ENCODE measurements at regions not wholly inside any gene's neighbourhood (a gene's known extent, or its start where the extent isn't known, plus 50 kb on each side); places are given as distances from the start of the nearest gene placed in this dataset.

DNA sequence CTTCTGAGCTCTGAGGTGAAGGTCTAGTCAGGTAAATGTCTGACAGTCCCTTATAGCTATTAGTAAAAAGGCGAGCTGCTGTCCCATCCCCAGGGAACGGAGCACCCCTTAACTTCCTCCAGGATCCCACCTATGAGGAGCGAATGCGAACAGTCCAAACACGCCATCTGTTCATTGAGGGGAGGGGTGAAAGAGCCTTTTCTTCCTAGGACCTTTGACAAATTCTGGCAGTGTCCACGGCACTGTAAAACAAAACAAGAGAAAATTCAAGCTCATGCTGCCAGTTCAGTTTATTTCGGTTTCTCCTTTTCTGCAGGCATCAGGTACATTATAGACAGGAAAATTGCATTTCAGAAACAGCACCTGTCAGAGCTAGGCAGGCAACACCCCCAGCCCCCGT is 253.8 kb upstream of the CADM1 start:
- no peak for FAIRE-seq
- DNase-seq (ENCODE audit: low spot score in 2 of 2) = no peak

- no peak for DNase-seq (ENCODE audit: low spot score in 2 of 2)
- FAIRE-seq = no peak
Measured at GRCh38 chr11:115751243-115752015, 247.2 kb upstream of the CADM1 start.

- FAIRE-seq (no peak), DNase-seq (ENCODE audit: low spot score in 2 of 2) (no peak)
Measured at GRCh38 chr11:115745610-115746512, 241.6 kb upstream of the CADM1 start.

GRCh38 chr11:115745066-115745465 is 240.9 kb upstream of the CADM1 start:
- FAIRE-seq (no peak), DNase-seq (ENCODE audit: low spot score in 2 of 2) (no peak)

DNA sequence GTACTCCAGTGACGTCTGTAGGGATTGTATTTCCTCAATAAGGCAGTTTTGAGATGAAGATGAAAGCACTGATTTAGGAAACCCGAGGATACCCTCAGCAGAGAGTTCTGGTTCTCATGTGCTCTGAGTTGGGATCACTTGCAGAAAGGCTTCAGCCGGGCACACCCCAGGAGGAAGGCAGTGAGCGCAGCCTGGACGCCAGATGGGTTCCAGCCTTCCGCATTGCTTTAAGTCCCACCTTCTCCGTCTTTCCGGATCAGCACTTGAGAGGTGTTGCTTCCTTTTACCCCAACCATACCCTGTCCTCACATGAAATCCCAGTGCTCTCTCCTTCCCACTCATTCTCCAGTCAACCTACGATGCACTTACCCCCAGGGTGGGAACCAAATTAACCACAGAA is 239.5 kb upstream of the CADM1 start:
- no peak for FAIRE-seq

DNA sequence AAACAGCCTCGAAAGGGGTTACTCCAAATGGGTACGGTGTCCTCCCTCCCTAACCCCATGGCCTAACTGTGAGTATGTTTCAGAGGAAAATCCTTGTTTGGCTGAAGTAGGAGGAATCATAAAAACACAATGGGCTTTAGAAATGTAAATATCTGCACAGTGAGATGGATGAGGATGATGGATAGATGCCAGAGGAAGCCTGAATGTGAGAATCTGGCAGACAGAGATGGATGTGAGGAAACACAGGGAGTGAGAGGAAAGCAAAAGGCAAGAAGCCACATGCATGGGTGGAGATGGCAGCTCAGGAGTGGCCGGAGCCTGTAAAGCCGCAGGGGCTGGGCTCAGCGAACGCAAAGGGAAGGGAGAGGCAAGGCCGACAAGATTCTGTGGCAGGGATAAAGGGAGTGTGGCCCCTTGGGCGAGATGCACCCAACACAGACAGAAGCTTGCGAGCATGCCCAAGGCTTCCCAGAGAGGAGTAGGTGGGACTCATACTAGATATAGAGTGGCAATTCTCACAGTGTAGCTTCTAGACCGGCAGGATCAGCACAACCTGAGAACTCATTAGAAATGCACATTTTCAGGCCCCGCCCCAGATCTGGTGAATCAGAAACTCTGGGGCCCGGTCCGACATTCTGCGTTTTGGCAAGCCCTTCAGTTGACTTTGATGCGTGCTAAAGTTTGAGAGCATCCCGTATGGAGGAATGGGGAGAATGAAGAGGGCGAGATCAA is 237.3 kb upstream of the CADM1 start:
- DNase-seq (ENCODE audit: low spot score in 2 of 2) (no peak), FAIRE-seq (no peak)

More for the DNA sequence above, 239.5 kb upstream of the CADM1 start:
- no peak for DNase-seq (ENCODE audit: low spot score in 2 of 2)

- FAIRE-seq (no peak), DNase-seq (ENCODE audit: low spot score in 2 of 2) (no peak)
Measured at GRCh38 chr11:115740324-115740723, 236.1 kb upstream of the CADM1 start.

- DNase-seq (ENCODE audit: low spot score in 2 of 2) (no peak), FAIRE-seq (no peak)
Measured at GRCh38 chr11:115739878-115740277, 235.7 kb upstream of the CADM1 start.

DNA sequence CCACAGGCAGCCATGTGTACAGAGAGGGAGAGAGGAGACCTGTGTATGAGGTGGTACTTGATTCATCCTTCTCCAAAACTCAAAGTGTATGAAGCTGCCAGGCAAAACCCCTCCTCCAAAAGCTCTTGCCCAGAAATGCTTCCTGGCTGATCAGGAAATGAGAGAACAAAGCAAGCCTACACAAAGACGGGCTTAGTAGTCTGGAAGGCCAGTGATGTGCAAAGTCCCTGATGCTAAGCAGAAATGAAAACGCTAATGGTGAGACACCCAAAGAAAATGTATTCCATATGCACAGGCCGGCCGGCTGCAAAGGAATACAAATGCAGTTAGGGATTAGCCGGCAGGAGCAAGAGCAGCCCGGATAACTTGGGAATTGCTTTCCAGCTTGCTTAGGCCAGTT is 234.9 kb upstream of the CADM1 start:
- DNase-seq (ENCODE audit: low spot score in 2 of 2) (no peak), FAIRE-seq (no peak)

- FAIRE-seq = no peak
- DNase-seq (ENCODE audit: low spot score in 2 of 2) = no peak
Measured at GRCh38 chr11:115737875-115738274, 233.7 kb upstream of the CADM1 start.

DNA sequence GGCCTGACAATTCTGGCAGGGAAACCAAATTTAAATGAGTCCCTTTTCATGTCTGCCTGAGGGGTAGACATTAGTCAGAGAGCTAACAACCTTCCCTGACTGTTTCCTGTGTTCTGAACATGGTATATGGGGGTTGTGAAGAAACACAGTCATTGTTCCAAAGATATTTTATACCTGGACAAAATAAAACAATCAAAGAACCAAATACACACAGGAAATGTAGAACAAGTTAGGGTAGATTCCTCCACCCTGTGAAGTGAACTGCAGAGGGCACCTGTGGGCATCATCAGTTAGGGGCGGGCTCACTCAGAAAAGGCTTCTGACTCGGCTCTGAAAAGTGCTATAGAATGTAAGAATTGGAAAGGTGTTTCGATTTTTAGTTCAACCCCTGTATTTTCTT is 231.9 kb upstream of the CADM1 start:
- DNase-seq (ENCODE audit: low spot score in 2 of 2) = no peak
- FAIRE-seq = no peak

- FAIRE-seq (no peak), DNase-seq (ENCODE audit: low spot score in 2 of 2) (no peak)
Measured at GRCh38 chr11:115724666-115725065, 220.5 kb upstream of the CADM1 start.

- no peak for FAIRE-seq
Measured at GRCh38 chr11:115722711-115723110, 218.5 kb upstream of the CADM1 start.

GRCh38 chr11:115721296-115721995 is 217.2 kb upstream of the CADM1 start:
- DNase-seq (ENCODE audit: low spot score in 2 of 2) = no peak
- FAIRE-seq = no peak

More at GRCh38 chr11:115722711-115723110, 218.5 kb upstream of the CADM1 start:
- DNase-seq (ENCODE audit: low spot score in 2 of 2) = no peak

DNA sequence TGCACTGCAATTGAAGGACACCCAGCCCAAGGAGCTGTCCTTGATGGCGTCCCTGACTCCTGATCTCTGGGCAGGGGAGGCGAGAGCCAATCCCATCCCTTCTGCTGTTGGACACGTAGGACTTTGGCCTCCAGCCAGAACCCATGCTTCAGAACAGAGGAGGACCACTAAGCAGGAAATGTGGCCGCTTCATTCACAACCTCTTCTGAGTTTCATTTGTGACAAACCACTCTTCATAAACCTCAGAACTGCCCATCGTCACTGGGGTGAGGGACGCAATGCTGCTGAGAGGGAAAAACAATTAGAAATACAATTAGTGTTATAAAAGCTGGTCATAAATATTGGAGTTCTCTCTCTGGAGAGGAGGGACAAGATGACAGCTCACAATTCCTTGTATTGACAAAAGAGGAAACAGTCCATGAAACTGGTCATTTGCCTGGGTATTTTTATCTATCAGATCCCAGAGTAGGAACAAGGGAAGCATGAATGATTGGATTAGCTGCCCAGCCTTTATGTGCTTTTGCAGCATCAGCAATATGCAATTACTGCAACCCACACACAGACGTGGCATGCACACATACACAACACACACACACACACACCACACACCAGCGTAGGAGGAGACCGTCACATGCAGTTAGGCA is 216.5 kb upstream of the CADM1 start:
- no peak for DNase-seq (ENCODE audit: low spot score in 2 of 2)
- no peak for FAIRE-seq

DNA sequence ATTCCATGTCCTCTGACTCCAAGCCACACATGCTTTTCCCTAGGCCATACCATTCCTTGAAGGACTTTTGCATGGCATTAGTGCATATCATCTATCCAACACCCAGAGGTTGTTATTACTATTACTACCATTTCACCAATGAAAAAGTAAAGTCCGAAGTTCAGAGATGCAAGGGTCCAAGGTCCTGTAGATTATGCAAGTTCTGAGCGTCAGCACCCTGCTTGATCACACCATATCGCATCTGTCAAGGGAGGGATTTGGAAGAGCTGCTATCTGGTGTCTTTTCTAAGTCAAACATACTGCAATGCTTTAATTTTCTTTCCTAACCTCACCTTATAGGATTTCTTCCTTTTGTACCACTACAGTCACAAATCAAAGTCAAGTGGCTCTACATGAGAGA is 214.7 kb upstream of the CADM1 start:
- DNase-seq (ENCODE audit: low spot score in 2 of 2) = no peak
- no peak for FAIRE-seq

DNA sequence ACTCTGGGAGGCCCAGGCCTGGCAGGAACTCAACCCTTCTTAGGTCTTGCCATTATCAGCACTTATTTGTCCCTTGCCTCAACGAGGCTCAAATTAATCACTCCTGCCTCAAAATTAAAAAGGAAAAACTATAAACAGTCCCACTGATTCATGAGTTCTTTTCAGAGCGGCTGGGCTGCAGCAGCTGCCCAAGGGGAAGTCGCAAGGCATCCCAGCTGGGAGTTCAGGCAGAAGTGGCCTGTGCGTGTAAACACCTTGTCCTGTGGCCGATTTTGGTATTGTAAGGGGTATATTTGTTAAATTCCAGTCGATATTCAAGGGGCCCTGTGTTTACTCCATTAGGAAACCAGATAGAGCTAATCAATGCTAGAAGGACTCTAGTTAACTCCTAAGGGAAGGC is 213.9 kb upstream of the CADM1 start:
- DNase-seq (ENCODE audit: low spot score in 2 of 2) = no peak
- no peak for FAIRE-seq

DNA sequence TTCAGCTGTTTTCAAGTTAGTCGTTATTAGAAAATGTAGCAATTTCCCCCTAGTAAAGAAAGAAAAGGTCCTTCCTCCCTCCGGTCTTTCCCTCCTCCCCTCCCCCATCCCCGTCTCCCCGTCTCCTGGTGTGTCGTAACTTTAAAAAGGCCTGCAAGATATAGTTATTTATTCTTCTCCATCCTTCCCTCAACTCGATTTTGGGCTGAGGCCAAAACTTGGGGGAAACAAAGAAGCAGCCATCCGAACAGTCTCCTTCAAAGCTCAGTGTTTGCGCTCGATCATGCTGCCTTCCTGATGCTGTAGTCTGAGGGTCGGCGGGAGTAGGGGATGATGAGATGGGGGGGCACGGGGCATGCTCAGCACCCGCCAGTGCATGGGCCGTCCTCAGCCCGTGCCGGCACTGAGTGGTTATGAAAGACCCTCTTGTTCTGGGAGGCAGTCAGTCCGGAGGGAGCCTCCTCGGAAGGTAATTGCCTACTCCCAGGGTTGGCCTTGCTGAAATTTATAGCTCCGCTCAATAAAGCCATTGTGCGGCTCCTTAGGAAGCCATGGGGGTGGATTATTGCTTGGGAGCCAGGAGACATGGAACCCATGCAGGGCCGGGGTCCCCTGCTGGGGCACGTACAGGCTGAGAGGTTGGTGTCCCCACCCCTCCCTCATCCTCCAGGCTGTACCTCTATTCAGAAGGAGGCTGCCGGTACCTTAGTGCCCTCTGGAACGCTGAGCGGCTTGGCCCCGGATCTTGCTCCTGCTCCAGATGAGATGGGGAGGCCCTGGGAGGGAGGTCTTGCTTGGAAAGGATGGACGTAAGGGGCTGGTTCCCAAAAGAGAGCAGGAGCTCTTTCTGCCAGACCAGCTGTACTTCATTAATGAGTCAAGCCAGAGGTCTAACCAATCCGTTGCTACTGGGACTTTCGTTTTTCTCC is 212.7 kb upstream of the CADM1 start:
- no peak for DNase-seq (ENCODE audit: low spot score in 2 of 2)

GRCh38 chr11:115716080-115716479 is 211.9 kb upstream of the CADM1 start:
- DNase-seq (ENCODE audit: low spot score in 2 of 2) = no peak
- no peak for FAIRE-seq

More for the DNA sequence above, 212.7 kb upstream of the CADM1 start:
- FAIRE-seq = no peak

Data from frontal cortex (tissue), 3 donors.